ENCODE measurements at regions not wholly inside any gene's neighbourhood (a gene's known extent, or its start where the extent isn't known, plus 50 kb on each side); places are given as distances from the start of the nearest gene placed in this dataset.

DNA sequence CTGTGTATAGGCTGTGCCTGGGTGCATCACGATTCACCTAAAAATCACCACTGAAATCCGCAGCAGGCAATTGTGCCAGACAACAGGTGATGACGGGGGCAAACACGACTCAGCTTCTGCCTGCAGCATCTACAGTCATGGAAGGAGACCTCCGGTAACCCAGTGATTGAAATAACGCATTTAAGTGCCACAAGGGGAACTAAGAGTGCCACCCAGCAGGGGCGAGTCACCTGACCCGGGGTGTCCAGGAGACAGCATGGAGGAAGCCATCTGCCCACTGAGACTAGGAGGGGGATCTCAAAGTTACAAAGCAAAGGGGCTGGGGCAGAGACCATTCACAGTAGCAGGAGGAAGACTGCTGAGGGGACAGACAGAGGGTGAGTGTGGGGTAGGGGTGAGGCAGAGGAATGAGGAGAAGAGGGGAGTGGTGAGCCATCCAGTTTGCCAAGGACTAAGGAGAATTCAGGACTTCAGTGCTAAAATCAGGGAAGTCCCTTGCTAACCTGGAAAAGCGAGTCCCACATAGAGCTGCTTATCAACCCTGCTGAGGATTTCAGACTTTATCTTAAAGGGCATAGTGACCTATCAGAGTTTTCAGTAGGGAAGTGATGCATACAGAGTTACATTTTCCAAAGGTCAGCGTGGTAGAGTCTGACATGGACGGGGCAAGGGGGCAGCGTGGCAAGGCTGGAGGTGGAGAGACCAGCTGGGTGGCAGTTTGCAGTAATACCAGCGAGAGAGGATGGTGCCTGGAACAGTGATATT lies 256.7 kb upstream of the HES1 start:
- no peak for TF ChIP-seq CTCF (IDR thresholded peaks at IDR 0.05)
- TF ChIP-seq POLR2A (IDR thresholded peaks at IDR 0.05): no peak
- WGBS, 2 donors: 78 to 83% methylated on average over 13 of the region's 13 CpGs
- intact Hi-C loops (cut with DNase I; ENCODE audit: low total_unique reads): no loop called here
- H3K4me3 ChIP-seq (ENCODE audit: low read depth, poor library complexity, severe bottlenecking): no peak overlapping the region
- DNase-seq (ENCODE audit: low spot score in 2 of 2): no peak

GRCh38 chr3:193879864-193880242 lies 256.1 kb upstream of the HES1 start:
- TF ChIP-seq CTCF (IDR thresholded peaks at IDR 0.05): no peak
- no peak for TF ChIP-seq POLR2A (IDR thresholded peaks at IDR 0.05)
- intact Hi-C loops (cut with DNase I; ENCODE audit: low total_unique reads): no loop called here
- no peak overlapping the region for H3K4me3 ChIP-seq (ENCODE audit: low read depth, poor library complexity, severe bottlenecking)
- no peak for DNase-seq (ENCODE audit: low spot score in 2 of 2)
- 60 to 61% methylated on average over 1 of the region's 1 CpG for WGBS, 2 donors

DNA sequence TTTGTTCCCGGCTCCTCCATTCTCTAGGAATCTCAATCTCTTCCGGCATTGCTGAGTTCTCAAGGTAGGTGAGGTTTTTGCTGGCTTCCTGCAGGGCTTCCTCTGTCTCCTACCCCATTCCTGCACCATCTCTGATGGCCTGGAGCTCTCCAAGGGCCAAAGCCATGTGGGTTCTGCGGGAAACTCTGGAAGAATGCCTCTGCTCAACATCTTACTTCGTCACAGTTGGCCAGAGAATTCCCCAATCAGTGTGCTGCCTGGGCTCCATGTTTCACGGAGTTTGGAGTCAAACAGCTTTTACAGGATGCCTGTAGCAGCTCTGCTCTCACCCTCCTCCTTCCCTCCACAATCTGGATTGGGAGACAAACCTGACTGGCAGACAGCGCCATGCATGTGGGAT lies 253.9 kb upstream of the HES1 start:
- WGBS, 2 donors: 93 to 98% methylated on average over 6 of the region's 6 CpGs
- DNase-seq (ENCODE audit: low spot score in 2 of 2): no peak
- TF ChIP-seq CTCF (IDR thresholded peaks at IDR 0.05) (no peak), POLR2A (IDR thresholded peaks at IDR 0.05) (no peak)
- H3K4me3 ChIP-seq (ENCODE audit: low read depth, poor library complexity, severe bottlenecking): no peak overlapping the region
- intact Hi-C loops (cut with DNase I; ENCODE audit: low total_unique reads): no loop called here

GRCh38 chr3:193883551-193883950 lies 252.4 kb upstream of the HES1 start:
- TF ChIP-seq CTCF (IDR thresholded peaks at IDR 0.05) (no peak), POLR2A (IDR thresholded peaks at IDR 0.05) (no peak)
- WGBS, 2 donors: 76 to 84% methylated on average over 3 of the region's 3 CpGs
- no peak overlapping the region for H3K4me3 ChIP-seq (ENCODE audit: low read depth, poor library complexity, severe bottlenecking)
- intact Hi-C loops (cut with DNase I; ENCODE audit: low total_unique reads): no loop called here
- DNase-seq (ENCODE audit: low spot score in 2 of 2): no peak

GRCh38 chr3:193884027-193884426 lies 251.9 kb upstream of the HES1 start:
- intact Hi-C loops (cut with DNase I; ENCODE audit: low total_unique reads): no loop called here
- no peak overlapping the region for H3K4me3 ChIP-seq (ENCODE audit: low read depth, poor library complexity, severe bottlenecking)
- WGBS, 2 donors: 94 to 95% methylated on average over 7 of the region's 7 CpGs
- DNase-seq (ENCODE audit: low spot score in 2 of 2): no peak
- no peak for TF ChIP-seq POLR2A (IDR thresholded peaks at IDR 0.05)
- TF ChIP-seq CTCF (IDR thresholded peaks at IDR 0.05): no peak

- WGBS, 2 donors: 80 to 86% methylated on average over 4 of the region's 4 CpGs
- intact Hi-C loops (cut with DNase I; ENCODE audit: low total_unique reads): no loop called here
- peak in 1 of 2 donors; percentile 32 for DNase-seq (ENCODE audit: low spot score in 2 of 2)
These were observed 251.3 kb upstream of the HES1 start for GRCh38 chr3:193884652-193885051.

More at GRCh38 chr3:193884652-193885051, 251.3 kb upstream of the HES1 start:
- H3K4me3 ChIP-seq (ENCODE audit: low read depth, poor library complexity, severe bottlenecking): no peak overlapping the region
- TF ChIP-seq POLR2A (IDR thresholded peaks at IDR 0.05) (no peak), CTCF (IDR thresholded peaks at IDR 0.05) (no peak)

All from lower leg skin (tissue), 4 donors.